NCI-H1694 treated with DMSO at 0.1 percent for 48 hours (cell line): ENCODE measurements at regions not wholly inside any gene's neighbourhood (a gene's known extent, or its start where the extent isn't known, plus 50 kb on each side); places are given as distances from the start of the nearest gene placed in this dataset.

ENCODE experiments used
- DNase-seq: peaks from one replicate; lab custom pipeline; 2025; lab: John Stamatoyannopoulos, UW

DNA sequence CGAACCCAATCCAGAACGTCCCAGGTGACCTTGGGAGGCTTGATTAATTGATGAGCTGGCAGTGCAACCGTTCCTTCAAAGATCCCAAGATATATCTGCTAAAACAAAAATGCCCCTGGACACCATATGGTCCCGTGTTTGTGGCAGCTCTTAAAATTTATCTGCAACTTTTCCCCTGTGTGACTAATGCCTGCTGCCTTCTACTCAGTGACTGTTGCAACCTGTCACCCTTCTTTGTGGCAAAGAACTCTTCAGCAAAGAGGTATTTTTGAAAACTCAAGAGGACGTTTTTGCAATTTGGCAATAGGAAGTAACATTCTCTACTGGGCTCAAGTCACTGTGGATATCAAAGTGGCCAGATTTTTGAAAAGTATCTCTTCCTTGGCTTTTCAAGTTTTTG is 75.8 kb upstream of the SOD3 start:
- no peak for DNase-seq

DNA sequence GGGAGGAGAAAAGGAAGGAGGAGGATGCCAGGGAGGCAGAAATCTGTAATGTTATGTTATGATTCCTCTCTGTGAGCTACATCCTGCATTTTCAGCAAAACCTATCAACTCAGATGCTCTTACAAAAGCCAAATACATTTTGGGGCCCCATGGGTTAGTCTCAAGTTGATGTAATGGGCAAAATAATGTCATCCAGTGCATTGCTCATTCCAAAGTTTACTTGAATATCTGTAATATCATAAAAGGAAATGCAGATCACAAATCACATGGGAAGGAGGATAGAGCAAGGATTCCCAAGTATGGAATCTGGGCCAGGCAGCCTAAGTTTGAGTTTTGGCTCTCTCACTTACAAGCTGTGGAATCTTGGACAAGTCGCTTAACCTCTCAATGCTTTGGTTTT is 74.9 kb upstream of the SOD3 start:
- no peak for DNase-seq

- DNase-seq: no peak
These were observed 74.4 kb upstream of the SOD3 start for GRCh38 chr4:24720979-24721378.

DNA sequence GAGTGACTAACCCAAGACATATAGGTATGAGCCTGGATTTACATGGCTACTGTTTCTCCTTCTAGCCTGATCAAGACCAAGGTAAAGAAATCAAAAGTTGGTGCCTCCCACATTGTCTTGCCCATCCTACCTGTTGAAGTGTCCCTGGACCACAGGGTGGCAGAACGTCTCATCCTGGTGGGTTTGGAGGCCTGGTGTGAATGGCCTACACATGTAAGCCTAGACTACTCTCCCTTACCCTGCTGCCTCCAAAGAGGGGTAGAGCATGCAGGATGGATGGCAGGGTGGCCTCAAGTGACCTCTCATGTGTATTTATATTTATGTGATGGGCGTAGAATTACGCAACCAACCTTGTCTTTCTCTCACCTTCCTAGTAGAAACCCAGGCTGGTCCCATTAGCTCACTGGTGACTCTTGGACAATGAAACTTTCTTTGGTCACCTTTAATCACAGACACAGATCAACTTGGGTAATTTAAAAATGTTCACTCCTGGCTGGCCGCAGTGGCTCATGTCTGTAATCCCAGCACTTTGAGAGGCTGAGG is 73.3 kb upstream of the SOD3 start:
- no peak for DNase-seq

GRCh38 chr4:24727390-24728224 is 67.8 kb upstream of the SOD3 start:
- DNase-seq: no peak

DNA sequence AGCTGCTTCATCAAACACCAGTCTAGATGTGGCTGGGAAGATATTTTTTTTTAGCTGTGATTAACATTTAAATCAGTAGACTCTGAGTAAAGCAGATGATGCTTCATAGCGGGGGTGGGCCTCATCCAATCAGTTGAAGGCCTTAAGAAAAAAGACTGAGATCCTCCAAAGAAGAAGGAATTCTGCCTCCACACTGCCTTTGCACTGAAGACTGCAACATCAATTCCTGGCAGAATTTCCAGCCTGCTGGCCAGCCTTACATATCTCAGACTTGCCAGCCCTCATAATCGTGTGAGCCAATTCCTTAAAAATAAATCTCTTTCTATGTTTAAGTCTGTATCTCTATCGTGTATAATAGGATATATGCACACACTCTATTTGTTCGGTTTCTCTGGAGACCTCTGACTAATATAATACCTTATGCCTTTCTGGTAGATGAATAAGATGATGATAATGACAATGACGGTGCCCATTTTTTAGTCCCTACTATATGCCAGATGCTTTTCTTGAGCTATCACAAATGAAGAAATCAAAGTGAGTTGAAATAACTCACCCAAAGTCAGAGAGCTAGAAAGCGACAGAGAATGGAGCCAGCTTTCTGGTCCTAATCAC is 66.1 kb upstream of the SOD3 start:
- DNase-seq: no peak

- DNase-seq: peak; percentile 71
These were observed 64.9 kb upstream of the SOD3 start for GRCh38 chr4:24730256-24731001.

DNA sequence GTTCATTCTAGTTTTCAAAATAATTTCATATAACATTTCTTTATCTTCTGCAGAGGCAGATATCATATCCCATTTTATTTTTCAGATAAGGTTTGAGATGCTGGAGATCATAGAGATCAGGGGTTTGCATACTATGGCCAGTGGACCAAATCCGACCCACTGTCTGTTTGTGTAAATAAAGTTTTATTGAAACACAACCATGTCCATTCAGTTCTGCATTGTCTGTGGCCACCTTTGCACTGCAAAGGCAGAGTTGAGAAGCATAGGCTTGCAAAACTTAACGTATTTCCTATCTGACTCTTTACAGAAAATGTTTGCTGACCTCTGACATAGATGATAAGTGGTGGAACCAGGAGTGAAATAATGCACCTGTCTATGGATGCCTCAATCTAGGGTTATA is 63.9 kb upstream of the SOD3 start:
- DNase-seq: no peak

GRCh38 chr4:24734511-24734910 is 60.9 kb upstream of the SOD3 start:
- DNase-seq: no peak

- no peak for DNase-seq
These were observed 59.3 kb upstream of the SOD3 start for GRCh38 chr4:24736066-24736465.

- no peak for DNase-seq
These were observed 53.5 kb upstream of the SOD3 start for GRCh38 chr4:24741910-24742309.

GRCh38 chr4:24742335-24742734 is 53.0 kb upstream of the SOD3 start:
- no peak for DNase-seq

DNA sequence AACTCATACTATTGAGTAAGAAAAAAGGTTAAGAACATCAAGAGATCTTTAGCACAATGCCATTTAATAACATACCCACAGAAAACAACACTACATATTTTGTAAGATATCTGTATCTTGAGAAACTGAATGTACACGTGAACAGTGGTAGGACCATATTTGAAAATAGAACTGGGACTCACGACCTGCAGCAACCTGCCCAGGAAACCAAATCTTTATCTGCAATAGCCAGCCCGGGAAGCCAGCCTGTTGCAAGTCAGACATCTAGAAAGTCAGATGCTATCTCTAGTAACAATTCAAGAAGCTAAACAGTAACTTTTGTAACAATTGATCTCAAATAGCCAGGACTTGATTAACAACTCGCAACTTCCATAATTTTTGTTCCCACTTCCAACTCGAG is 52.6 kb upstream of the SOD3 start:
- DNase-seq: no peak

DNA sequence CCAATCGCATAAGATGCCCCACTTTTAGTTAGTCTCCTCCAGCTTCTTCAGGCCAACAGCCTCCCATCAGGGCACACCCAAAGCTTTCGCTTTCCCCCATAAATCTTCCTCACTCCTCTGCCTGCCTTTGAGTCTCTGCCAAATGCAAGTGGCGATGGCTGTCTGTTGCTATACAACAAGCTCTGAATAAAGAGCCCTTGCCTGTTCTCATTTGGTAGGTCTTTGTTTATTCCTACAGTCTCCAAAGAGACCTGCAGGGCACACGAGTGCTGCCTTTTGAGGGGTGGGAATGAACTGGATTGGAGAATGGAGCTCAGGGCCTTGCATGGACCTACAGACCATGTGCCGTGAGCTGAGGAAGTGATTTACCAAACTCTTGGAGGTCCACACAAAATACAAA is 52.2 kb upstream of the SOD3 start:
- DNase-seq: no peak

GRCh38 chr4:24743927-24744326 is 51.4 kb upstream of the SOD3 start:
- DNase-seq: no peak

DNA sequence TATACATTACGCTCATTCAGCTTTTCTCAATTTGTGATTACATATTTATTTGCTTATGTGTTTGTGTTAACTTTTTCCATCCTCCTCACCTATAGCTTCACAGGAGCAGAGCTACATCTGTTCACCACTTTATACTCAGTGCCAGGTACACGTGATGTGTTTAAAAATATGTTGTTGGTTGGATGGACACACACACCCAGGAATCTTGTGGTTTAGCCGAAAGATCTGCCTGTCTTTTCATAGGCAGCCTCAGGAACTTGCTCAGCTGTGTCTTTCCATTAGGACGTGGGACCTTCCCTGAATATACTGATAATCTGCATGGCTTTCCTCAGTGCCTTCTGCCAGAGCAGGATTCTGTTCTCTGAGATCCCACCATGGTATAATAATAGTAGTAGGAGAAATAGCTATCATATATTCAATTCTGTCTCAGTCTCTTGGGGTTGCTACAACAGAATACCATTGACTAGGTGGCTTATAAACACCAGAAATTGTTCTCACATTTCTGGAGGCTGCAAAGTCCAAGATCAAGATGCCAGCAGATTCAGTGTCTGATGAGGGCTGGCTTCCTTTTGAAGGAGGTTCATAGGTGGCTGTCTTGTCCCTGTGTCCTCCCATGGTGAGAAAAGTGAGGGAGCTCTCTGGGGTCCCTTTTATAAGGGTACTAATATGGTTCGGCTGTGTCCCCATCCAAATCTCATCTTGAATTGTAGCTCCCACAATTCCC is 50.0 kb upstream of the SOD3 start:
- no peak for DNase-seq
